Neural progenitor cell (in vitro differentiated cells): ENCODE measurements at regions not wholly inside any gene's neighbourhood (a gene's known extent, or its start where the extent isn't known, plus 50 kb on each side); places are given as distances from the start of the nearest gene placed in this dataset.

Experiments
- EZH2 ChIP-seq: fragments of 200-600 bp; sonication (generic); IDR thresholded peaks from 2 replicates; pipeline ENCODE4 v1.6.1; 2017; ENCODE audit warnings: antibody characterized with exemption, mild to moderate bottlenecking, moderate library complexity
- TF ChIP-seq, protein P1 (sequence below): fragments of 200-600 bp; sonication (generic); IDR thresholded peaks from 2 replicates; pipeline ENCODE4 v1.5.1; 2017; ENCODE audit warnings: antibody characterized with exemption, mild to moderate bottlenecking

DNA sequence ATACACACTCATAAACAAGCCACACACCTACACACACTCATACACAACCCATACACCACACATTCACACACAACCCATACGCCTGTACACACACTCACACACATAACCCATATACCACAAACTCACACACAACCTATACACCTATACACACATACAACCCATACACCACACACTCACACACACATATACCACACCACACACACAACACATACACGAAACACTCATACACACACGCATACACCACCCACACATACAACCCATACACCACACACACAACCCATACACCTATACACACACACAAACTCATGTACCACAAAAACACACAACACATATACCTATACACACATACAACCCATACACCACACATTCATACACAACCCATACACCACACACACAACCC is 164.3 kb downstream of the TMEM121 start:
- TF ChIP-seq, protein P1, sequence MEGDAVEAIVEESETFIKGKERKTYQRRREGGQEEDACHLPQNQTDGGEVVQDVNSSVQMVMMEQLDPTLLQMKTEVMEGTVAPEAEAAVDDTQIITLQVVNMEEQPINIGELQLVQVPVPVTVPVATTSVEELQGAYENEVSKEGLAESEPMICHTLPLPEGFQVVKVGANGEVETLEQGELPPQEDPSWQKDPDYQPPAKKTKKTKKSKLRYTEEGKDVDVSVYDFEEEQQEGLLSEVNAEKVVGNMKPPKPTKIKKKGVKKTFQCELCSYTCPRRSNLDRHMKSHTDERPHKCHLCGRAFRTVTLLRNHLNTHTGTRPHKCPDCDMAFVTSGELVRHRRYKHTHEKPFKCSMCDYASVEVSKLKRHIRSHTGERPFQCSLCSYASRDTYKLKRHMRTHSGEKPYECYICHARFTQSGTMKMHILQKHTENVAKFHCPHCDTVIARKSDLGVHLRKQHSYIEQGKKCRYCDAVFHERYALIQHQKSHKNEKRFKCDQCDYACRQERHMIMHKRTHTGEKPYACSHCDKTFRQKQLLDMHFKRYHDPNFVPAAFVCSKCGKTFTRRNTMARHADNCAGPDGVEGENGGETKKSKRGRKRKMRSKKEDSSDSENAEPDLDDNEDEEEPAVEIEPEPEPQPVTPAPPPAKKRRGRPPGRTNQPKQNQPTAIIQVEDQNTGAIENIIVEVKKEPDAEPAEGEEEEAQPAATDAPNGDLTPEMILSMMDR = no peak
- no peak for TF ChIP-seq EZH2
